Urothelium cell line (cell line): ENCODE measurements at regions not wholly inside any gene's neighbourhood (a gene's known extent, or its start where the extent isn't known, plus 50 kb on each side); places are given as distances from the start of the nearest gene placed in this dataset.

ENCODE experiments used
- DNase-seq: peaks from one replicate; pipeline ENCODE4 v3.0.0; 2011; ENCODE audit warnings: low spot score, mixed read lengths
- FAIRE-seq: peaks from 2 replicates; lab custom pipeline; 2011; peaks lifted over from hg19 to GRCh38; lab: Jason Lieb, UNC

- FAIRE-seq, result no peak
Measured at GRCh38 chr17:13777003-13777402, 175.3 kb upstream of the HS3ST3A1 start.

GRCh38 chr17:13784434-13785095 is 182.8 kb upstream of the HS3ST3A1 start:
- FAIRE-seq, result no peak

More at GRCh38 chr17:13777003-13777402, 175.3 kb upstream of the HS3ST3A1 start:
- DNase-seq, result no peak

GRCh38 chr17:13785981-13786598 is 184.4 kb upstream of the HS3ST3A1 start:
- FAIRE-seq (no peak), DNase-seq (no peak)

More at GRCh38 chr17:13784434-13785095, 182.8 kb upstream of the HS3ST3A1 start:
- DNase-seq, result no peak

GRCh38 chr17:13787636-13788035 is 185.9 kb upstream of the HS3ST3A1 start:
- DNase-seq (no peak), FAIRE-seq (no peak)

- FAIRE-seq (no peak), DNase-seq (no peak)
Measured at GRCh38 chr17:13788385-13788784, 186.7 kb upstream of the HS3ST3A1 start.

- FAIRE-seq, result no peak
- no peak for DNase-seq
Measured at GRCh38 chr17:13792314-13792713, 190.6 kb upstream of the HS3ST3A1 start.

GRCh38 chr17:13793951-13794350 is 192.2 kb upstream of the HS3ST3A1 start:
- FAIRE-seq (no peak), DNase-seq (no peak)

GRCh38 chr17:13797863-13798262 is 196.1 kb upstream of the HS3ST3A1 start:
- no peak for DNase-seq
- FAIRE-seq, result no peak

- DNase-seq (no peak), FAIRE-seq (no peak)
Measured at GRCh38 chr17:13806092-13806491, 204.4 kb upstream of the HS3ST3A1 start.

GRCh38 chr17:13807103-13807502 is 205.4 kb upstream of the HS3ST3A1 start:
- no peak for FAIRE-seq

GRCh38 chr17:13812350-13812749 is 210.6 kb upstream of the HS3ST3A1 start:
- no peak for DNase-seq

More at GRCh38 chr17:13807103-13807502, 205.4 kb upstream of the HS3ST3A1 start:
- DNase-seq, result no peak

GRCh38 chr17:13813347-13814240 is 211.9 kb upstream of the HS3ST3A1 start:
- FAIRE-seq, result no peak
- no peak for DNase-seq

More at GRCh38 chr17:13812350-13812749, 210.6 kb upstream of the HS3ST3A1 start:
- no peak for FAIRE-seq

- no peak for DNase-seq
- no peak for FAIRE-seq
Measured at GRCh38 chr17:13822700-13823099, 221.0 kb upstream of the HS3ST3A1 start.

- DNase-seq, result no peak
- no peak for FAIRE-seq
Measured at GRCh38 chr17:13825526-13826040, 223.9 kb upstream of the HS3ST3A1 start.

- FAIRE-seq (no peak), DNase-seq (no peak)
Measured at GRCh38 chr17:13827118-13827517, 225.4 kb upstream of the HS3ST3A1 start.

- FAIRE-seq (no peak), DNase-seq (no peak)
Measured at GRCh38 chr17:13833921-13834320, 232.2 kb upstream of the HS3ST3A1 start.

GRCh38 chr17:13835151-13835550 is 233.4 kb upstream of the HS3ST3A1 start:
- FAIRE-seq (no peak), DNase-seq (no peak)

- DNase-seq (no peak), FAIRE-seq (no peak)
Measured at GRCh38 chr17:13837417-13837816, 231.9 kb upstream of the COX10 start.

GRCh38 chr17:13840254-13840653 is 229.1 kb upstream of the COX10 start:
- no peak for DNase-seq

GRCh38 chr17:13843862-13844635 is 225.3 kb upstream of the COX10 start:
- FAIRE-seq (no peak), DNase-seq (no peak)

More at GRCh38 chr17:13840254-13840653, 229.1 kb upstream of the COX10 start:
- no peak for FAIRE-seq
